ENCODE measurements at regions not wholly inside any gene's neighbourhood (a gene's known extent, or its start where the extent isn't known, plus 50 kb on each side); places are given as distances from the start of the nearest gene placed in this dataset.

- ATAC-seq (no peak), DNase-seq (ENCODE audit: low read depth, low spot score) (no peak)
- no TSS peak for BruUV-seq (replicated peaks)
- Histone ChIP-seq H3K4me1 (ENCODE audit: control insufficient read depth in 1 of 2, insufficient read depth in 2 of 2, low read length in 2 of 2) (no peaks in the 10 kb centered on the region), H2AFZ (ENCODE audit: low read depth, low read length, poor library complexity, severe bottlenecking) (no peak overlapping the region), H3K27ac (ENCODE audit: low read depth, low read length) (no peak overlapping the region), H3K9me2 (ENCODE audit: insufficient read depth) (no peaks in the 10 kb centered on the region), H3K4me2 (ENCODE audit: low read length) (no peak overlapping the region), H3K9me3 (ENCODE audit: control insufficient read depth in 1 of 2, insufficient read depth in 1 of 2, low read depth in 1 of 2, low read length in 2 of 2) (no peaks in the 10 kb centered on the region), H3K27me3 (ENCODE audit: insufficient read depth, low read length) (no peaks in the 10 kb centered on the region), H3K9ac (ENCODE audit: low read length) (no peak overlapping the region), H3K36me3 (ENCODE audit: control insufficient read depth in 1 of 2, insufficient read depth in 2 of 2, low read length in 2 of 2) (no peaks in the 10 kb centered on the region), H3K4me3 (replicated peaks in 1 of 2; ENCODE audit: low read depth in 1 of 2, low read length in 2 of 2) (no peak overlapping the region), H3K79me2 (ENCODE audit: insufficient read depth, low read length) (no peaks in the 10 kb centered on the region), H4K20me1 (ENCODE audit: insufficient read depth) (no peaks in the 10 kb centered on the region)
- TF ChIP-seq RAD21 (IDR thresholded peaks at IDR 0.05; ENCODE audit: low read depth) (no peak), CEBPB (IDR thresholded peaks at IDR 0.05; ENCODE audit: low read depth) (no peak), ELF1 (IDR thresholded peaks at IDR 0.05; ENCODE audit: borderline replicate concordance, low read depth) (no peak), ZNF274 (IDR thresholded peaks at IDR 0.05; ENCODE audit: low read depth, low read length) (no peak), FOSL1 (IDR thresholded peaks at IDR 0.05; ENCODE audit: low read depth) (no peak)
- intact Hi-C loops (cut with micrococcal nuclease), result no loop called here
- POLR2A ChIA-PET, result no interaction called here
- CTCF ChIA-PET, result no interaction called here
- RAD21 ChIA-PET (ENCODE audit: low non-redundant PET in 1 of 2, low total read pairs in 2 of 2, uncharacterized antibody in 2 of 2, unreplicated experiment in 2 of 2), result no interaction called here
Observed at GRCh38 chr2:30326497-30326896, 95.2 kb downstream of the LBH start.

GRCh38 chr2:30331038-30331437 lies 99.7 kb downstream of the LBH start:
- RAD21 ChIA-PET (ENCODE audit: low non-redundant PET in 1 of 2, low total read pairs in 2 of 2, uncharacterized antibody in 2 of 2, unreplicated experiment in 2 of 2), result no interaction called here
- DNase-seq (ENCODE audit: low read depth, low spot score), result no peak
- no peaks in the 10 kb centered on the region for H3K4me1 ChIP-seq (ENCODE audit: control insufficient read depth in 1 of 2, insufficient read depth in 2 of 2, low read length in 2 of 2)
- no peaks in the 10 kb centered on the region for H3K36me3 ChIP-seq (ENCODE audit: control insufficient read depth in 1 of 2, insufficient read depth in 2 of 2, low read length in 2 of 2)
- H3K4me3 ChIP-seq (replicated peaks in 1 of 2; ENCODE audit: low read depth in 1 of 2, low read length in 2 of 2), result no peak overlapping the region
- no peak overlapping the region for H3K27ac ChIP-seq (ENCODE audit: low read depth, low read length)
- no peak for ATAC-seq
- H4K20me1 ChIP-seq (ENCODE audit: insufficient read depth), result no peaks in the 10 kb centered on the region
- BruUV-seq (replicated peaks), result no TSS peak
- POLR2A ChIA-PET, result no interaction called here
- H2AFZ ChIP-seq (ENCODE audit: low read depth, low read length, poor library complexity, severe bottlenecking), result no peak overlapping the region
- CTCF ChIA-PET, result no interaction called here
- no peak overlapping the region for H3K9ac ChIP-seq (ENCODE audit: low read length)
- H3K9me2 ChIP-seq (ENCODE audit: insufficient read depth), result no peaks in the 10 kb centered on the region
- no peaks in the 10 kb centered on the region for H3K27me3 ChIP-seq (ENCODE audit: insufficient read depth, low read length)
- H3K4me2 ChIP-seq (ENCODE audit: low read length), result no peak overlapping the region
- H3K79me2 ChIP-seq (ENCODE audit: insufficient read depth, low read length), result no peaks in the 10 kb centered on the region
- intact Hi-C loops (cut with micrococcal nuclease), result no loop called here
- no peaks in the 10 kb centered on the region for H3K9me3 ChIP-seq (ENCODE audit: control insufficient read depth in 1 of 2, insufficient read depth in 1 of 2, low read depth in 1 of 2, low read length in 2 of 2)
- TF ChIP-seq EGR1 (IDR thresholded peaks at IDR 0.05; ENCODE audit: low read depth), result no peak
- TF ChIP-seq CBX3 (IDR thresholded peaks at IDR 0.05; ENCODE audit: low read depth), result no peak
- no peak for TF ChIP-seq CEBPB (IDR thresholded peaks at IDR 0.05; ENCODE audit: low read depth)
- TF ChIP-seq ZNF274 (IDR thresholded peaks at IDR 0.05; ENCODE audit: low read depth, low read length), result no peak
- TF ChIP-seq CTCF (IDR thresholded peaks at IDR 0.05 in 2 of 3, conservative IDR thresholded peaks at IDR 0.05 in 1 of 3; ENCODE audit: borderline replicate concordance in 1 of 3, insufficient read depth in 1 of 3, low read depth in 2 of 3, low read length in 2 of 3), result no peak
- no peak for TF ChIP-seq ATF3 (IDR thresholded peaks at IDR 0.05)
- no peak for TF ChIP-seq REST (IDR thresholded peaks at IDR 0.05; ENCODE audit: low read depth)
- TF ChIP-seq JUND (IDR thresholded peaks at IDR 0.05), result no peak
- no peak for TF ChIP-seq EZH2phosphoT487 (IDR thresholded peaks at IDR 0.05; ENCODE audit: borderline replicate concordance)
- TF ChIP-seq ELF1 (IDR thresholded peaks at IDR 0.05; ENCODE audit: borderline replicate concordance, low read depth), result no peak
- TF ChIP-seq YY1 (IDR thresholded peaks at IDR 0.05; ENCODE audit: extremely low read depth, insufficient replicate concordance, low read depth, low read length), result no peak
- TF ChIP-seq EZH2 (IDR thresholded peaks at IDR 0.05), result no peak
- TF ChIP-seq MAX (IDR thresholded peaks at IDR 0.05), result no peak
- no peak for TF ChIP-seq TCF7L2 (IDR thresholded peaks at IDR 0.05; ENCODE audit: borderline replicate concordance, extremely low read depth, insufficient read depth, insufficient read length)
- no peak for TF ChIP-seq ZFX (IDR thresholded peaks at IDR 0.05)
